SK-N-SH (cell line): ENCODE measurements at regions not wholly inside any gene's neighbourhood (a gene's known extent, or its start where the extent isn't known, plus 50 kb on each side); places are given as distances from the start of the nearest gene placed in this dataset.

Source experiments
- CTCF ChIA-PET: fragments of 300-600, 350-600 bp; formaldehyde crosslinking; extraction: SDS; loops from one replicate; lab custom pipeline; 2021; lab: Yijun Ruan, JAX
- POLR2A ChIA-PET: fragments of 350-600 bp; sonication (Branson Sonifier 250); formaldehyde crosslinking; extraction: SDS; loops from one replicate; lab custom pipeline; 2020; ENCODE audit warnings: antibody characterized with exemption, inconsistent platforms; lab: Yijun Ruan, JAX
- DNase-seq: peaks from one replicate; pipeline ENCODE4 v3.0.0; 2012
- H2AFZ ChIP-seq: fragments of 200-600 bp; sonication (generic); 2 replicates; pipeline ENCODE4 v1.8.1; 2016; ENCODE audit warnings: antibody characterized with exemption, mild to moderate bottlenecking, low read depth
- H3F3A ChIP-seq: fragments of 200-600 bp; sonication (generic); replicated peaks from 2 replicates; pipeline ENCODE3; 2016; ENCODE audit warnings: antibody characterized with exemption, mild to moderate bottlenecking; ENCODE audit not compliant: insufficient read depth
- H3K27ac ChIP-seq, 2 experiments: fragments of 200-500 bp in 1 of 2; fragments of 200-600 bp in 1 of 2; sonication (Bioruptor generic) in 1 of 2; sonication (generic), shearing (Covaris generic) in 1 of 2; 2 replicates each; pipeline versions ENCODE4 v1.5.1 to v1.6.1; 2014 to 2016; ENCODE audit warnings: low read depth in 2 of 2, inconsistent platforms in 1 of 2, low read length in 1 of 2, mild to moderate bottlenecking in 1 of 2, mixed read lengths in 1 of 2
- H3K27me3 ChIP-seq: fragments of 200-600 bp; sonication (generic), shearing (Covaris generic); 2 replicates; pipeline ENCODE4 v1.6.1; 2016; ENCODE audit warnings: mixed run types; ENCODE audit not compliant: insufficient read depth
- H3K36me3 ChIP-seq, 2 experiments: fragments of 200-500 bp in 1 of 2; fragments of 200-600 bp in 1 of 2; sonication (Bioruptor generic) in 1 of 2; sonication (generic) in 1 of 2; replicated peaks in 1 of 2; 2 replicates each; pipeline versions ENCODE3 to v1.5.1; 2014 to 2016; ENCODE audit warnings: low read length in 1 of 2, mild to moderate bottlenecking in 1 of 2; ENCODE audit not compliant: insufficient read depth in 2 of 2, control insufficient read depth in 1 of 2
- H3K4me1 ChIP-seq, 2 experiments: fragments of 200-500 bp in 1 of 2; fragments of 200-600 bp in 1 of 2; sonication (Bioruptor generic) in 1 of 2; sonication (generic), shearing (Covaris generic) in 1 of 2; 2 replicates each; pipeline versions ENCODE4 v1.5.1 to v1.6.1; 2014 to 2016; ENCODE audit warnings: low read depth in 1 of 2, low read length in 1 of 2, mixed run types in 1 of 2; ENCODE audit not compliant: insufficient read depth in 2 of 2, control insufficient read depth in 1 of 2
- H3K4me2 ChIP-seq: fragments of 200-600 bp; sonication (generic), shearing (Covaris generic); 2 replicates; pipeline ENCODE4 v1.6.1; 2017; ENCODE audit warnings: mixed run types
- H3K4me3 ChIP-seq, 2 experiments: fragments of 200-500 bp in 1 of 2; fragments of 200-600 bp in 1 of 2; sonication (Bioruptor generic) in 1 of 2; sonication (generic), shearing (Covaris generic) in 1 of 2; 2 replicates each; pipeline versions ENCODE4 v1.5.1 to v1.8.1; 2014 to 2016; ENCODE audit warnings: low read depth in 2 of 2, inconsistent platforms in 1 of 2, low read length in 1 of 2, mild to moderate bottlenecking in 1 of 2, mixed read lengths in 1 of 2, moderate library complexity in 1 of 2
- H3K79me2 ChIP-seq: fragments of 200-600 bp; sonication (generic); 2 replicates; pipeline ENCODE4 v1.8.1; 2017; ENCODE audit warnings: mild to moderate bottlenecking; ENCODE audit not compliant: insufficient read depth
- H3K9ac ChIP-seq: fragments of 200-600 bp; sonication (generic); 2 replicates; pipeline ENCODE4 v1.6.1; 2017; ENCODE audit warnings: mixed run types
- H3K9me2 ChIP-seq: fragments of 200-600 bp; sonication (generic); 2 replicates; pipeline ENCODE4 v1.6.1; 2017; ENCODE audit warnings: mixed run types
- H3K9me3 ChIP-seq: fragments of 200-600 bp; sonication (generic); 2 replicates; pipeline ENCODE4 v1.6.1; 2017; ENCODE audit warnings: mixed run types, mild to moderate bottlenecking, moderate library complexity
- H4K20me1 ChIP-seq: fragments of 200-600 bp; sonication (generic); 2 replicates; pipeline ENCODE4 v1.6.1; 2017; ENCODE audit warnings: mild to moderate bottlenecking, mixed run types; ENCODE audit not compliant: insufficient read depth
- CHD2 ChIP-seq: fragments of 150-350 bp; IDR thresholded peaks from 2 replicates; pipeline ENCODE4 v1.6.1; 2018; ENCODE audit warnings: low read length; ENCODE audit not compliant: partially characterized antibody
- CTCF ChIP-seq: fragments of 200-600 bp; sonication (generic); IDR thresholded peaks from 2 replicates; pipeline ENCODE4 v1.6.1; 2017; ENCODE audit warnings: antibody characterized with exemption, mild to moderate bottlenecking, moderate library complexity
- EP300 ChIP-seq, 2 experiments: IDR thresholded peaks; 2 replicates each; pipeline versions ENCODE4 v1.4.0 to v1.6.1; 2012; ENCODE audit warnings: borderline replicate concordance in 1 of 2, low read depth in 1 of 2, low read length in 1 of 2
- FOXJ3 ChIP-seq: sonication (generic); formaldehyde crosslinking; IDR thresholded peaks from 2 replicates; pipeline ENCODE4 v1.5.1; 2020; ENCODE audit warnings: mild to moderate bottlenecking, missing genetic modification reagents
- MEF2A ChIP-seq: IDR thresholded peaks from 2 replicates; pipeline ENCODE4 v1.4.0; 2012; ENCODE audit warnings: low read depth, borderline replicate concordance
- NFIC ChIP-seq: IDR thresholded peaks from 2 replicates; pipeline ENCODE4 v1.4.0; 2012; ENCODE audit warnings: borderline replicate concordance
- PBX3 ChIP-seq: IDR thresholded peaks from 2 replicates; pipeline ENCODE4; 2012
- POLR2AphosphoS5 ChIP-seq: IDR thresholded peaks from 2 replicates; pipeline ENCODE4 v1.6.1; 2012; ENCODE audit warnings: low read depth, low read length
- RCOR1 ChIP-seq: fragments of 150-350 bp; IDR thresholded peaks from 2 replicates; pipeline ENCODE4 v1.6.1; 2017; ENCODE audit warnings: antibody characterized with exemption, low read length
- SIN3A ChIP-seq: IDR thresholded peaks from 2 replicates; pipeline ENCODE4 v1.6.1; 2012; ENCODE audit warnings: low read depth, mild to moderate bottlenecking, low read length, moderate library complexity, borderline replicate concordance
- TEAD4 ChIP-seq: IDR thresholded peaks from 2 replicates; pipeline ENCODE4 v1.4.0; 2012; ENCODE audit warnings: mild to moderate bottlenecking, borderline replicate concordance; ENCODE audit not compliant: insufficient read depth
- USF1 ChIP-seq: IDR thresholded peaks from 2 replicates; pipeline ENCODE4 v1.4.0; 2012; ENCODE audit warnings: low read depth, borderline replicate concordance
- YY1 ChIP-seq: IDR thresholded peaks from 2 replicates; pipeline ENCODE4 v1.4.0; 2012; ENCODE audit warnings: low read depth, mild to moderate bottlenecking
- WGBS: methylation state at CpG from one replicate; pipeline ENCODE4 v1.1.6; 2017; ENCODE audit warnings: low lambda C conversion rate; 5-methylcytosine and 5-hydroxymethylcytosine counted together

GRCh38 chr9:107703651-107704050 is 214.1 kb upstream of the KLF4 start:
- H3K79me2 ChIP-seq, result no peaks in the 10 kb centered on the region
- H3K4me3 ChIP-seq, result no peak overlapping the region
- no peak overlapping the region for H2AFZ ChIP-seq
- no peaks in the 10 kb centered on the region for H3K9me3 ChIP-seq
- H3K9ac ChIP-seq, result no peak overlapping the region
- H3K27me3 ChIP-seq, result no peaks in the 10 kb centered on the region; the same call in 1 of the 2 replicates
- peaks cover 7% of the 10 kb centered on the region for H3F3A ChIP-seq
- H3K4me1 ChIP-seq, result peaks cover 0 to 7% of the 10 kb centered on the region in 2 experiments; a peak in 2 of 4 replicates
- H3K4me2 ChIP-seq, result no peak overlapping the region
- DNase-seq, result no peak
- no peaks in the 10 kb centered on the region for H4K20me1 ChIP-seq
- CTCF ChIA-PET, result no interaction called here
- H3K27ac ChIP-seq, result no peak overlapping the region
- no peaks in the 10 kb centered on the region for H3K9me2 ChIP-seq
- TF ChIP-seq FOXJ3 (CRISPR knock-in tag) (no peak), EP300 (IDR thresholded peaks at IDR 0.05; ENCODE audit: borderline replicate concordance in 1 of 2, low read depth in 1 of 2, low read length in 1 of 2) (no peak), RCOR1 (no peak), USF1 (no peak), MEF2A (no peak), YY1 (no peak), POLR2AphosphoS5 (no peak), CTCF (no peak), TEAD4 (no peak), CHD2 (no peak), SIN3A (no peak)
- TF ChIP-seq, all 33 proteins: peak for 0
- no peaks in the 10 kb centered on the region for H3K36me3 ChIP-seq
- POLR2A ChIA-PET, result no interaction called here

- Histone ChIP-seq H3K4me3 (peak overlapping the region; percentile 19 to 35; a peak in 3 of 4 replicates), H3K9me3 (no peaks in the 10 kb centered on the region), H3K79me2 (no peaks in the 10 kb centered on the region), H3K9me2 (no peaks in the 10 kb centered on the region), H3K4me1 (no peaks in the 10 kb centered on the region), H2AFZ (peak overlapping the region; percentile 52; the same call in 1 of the 2 replicates), H3K9ac (no peak overlapping the region), H3K4me2 (peak overlapping the region; percentile 59), H3F3A (no peaks in the 10 kb centered on the region), H4K20me1 (no peaks in the 10 kb centered on the region), H3K27ac (no peak overlapping the region), H3K36me3 (no peaks in the 10 kb centered on the region), H3K27me3 (no peaks in the 10 kb centered on the region; the same call in 1 of the 2 replicates)
- DNase-seq, result no peak
- POLR2A ChIA-PET, result no interaction called here
- 0 out of 2 replicates have a peak, but pooled peaks have one; percentile 26 for TF ChIP-seq PBX3
- no peak for TF ChIP-seq NFIC
- CTCF ChIA-PET, result no interaction called here
- WGBS, result 16% methylated on average over 5 of the region's 5 CpGs
These were observed 211.3 kb upstream of the KLF4 start for GRCh38 chr9:107700847-107701246.
